DMS53 treated with DMSO at 0.1 percent for 48 hours (cell line): ENCODE measurements at regions not wholly inside any gene's neighbourhood (a gene's known extent, or its start where the extent isn't known, plus 50 kb on each side); places are given as distances from the start of the nearest gene placed in this dataset.
A peak's percentile ranks its signal among the peaks of the same experiment; 100 is the strongest.
"Not testable (repeated sequence)": the region's sequence is repeated elsewhere in the genome, so short reads cannot be mapped to it uniquely, and the experiment has no call there.

ENCODE experiments used
- DNase-seq: peaks from one replicate; lab custom pipeline; 2025; ENCODE audit not compliant: unreplicated experiment; lab: John Stamatoyannopoulos, UW

DNA sequence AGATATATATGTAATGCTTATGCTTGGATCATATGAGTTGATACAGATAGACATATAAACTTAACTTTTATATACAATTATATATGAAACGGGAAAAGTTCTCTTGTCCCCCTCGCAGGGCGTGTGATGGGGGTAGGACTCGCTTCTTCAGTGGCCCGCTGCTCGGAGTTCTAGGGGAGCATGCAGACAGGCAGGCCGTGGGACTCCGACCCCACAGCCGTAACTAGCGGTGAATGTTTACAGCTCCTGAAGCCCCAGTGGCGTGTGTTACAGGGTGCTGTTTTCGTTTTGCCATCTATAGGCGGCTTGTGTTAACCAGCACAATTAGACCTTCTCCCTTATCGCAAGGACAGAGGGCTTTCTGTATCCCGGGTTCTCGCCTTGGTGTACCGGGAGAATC is 1899.8 kb downstream of the PCDH9 start:
- DNase-seq, result no peak

DNA sequence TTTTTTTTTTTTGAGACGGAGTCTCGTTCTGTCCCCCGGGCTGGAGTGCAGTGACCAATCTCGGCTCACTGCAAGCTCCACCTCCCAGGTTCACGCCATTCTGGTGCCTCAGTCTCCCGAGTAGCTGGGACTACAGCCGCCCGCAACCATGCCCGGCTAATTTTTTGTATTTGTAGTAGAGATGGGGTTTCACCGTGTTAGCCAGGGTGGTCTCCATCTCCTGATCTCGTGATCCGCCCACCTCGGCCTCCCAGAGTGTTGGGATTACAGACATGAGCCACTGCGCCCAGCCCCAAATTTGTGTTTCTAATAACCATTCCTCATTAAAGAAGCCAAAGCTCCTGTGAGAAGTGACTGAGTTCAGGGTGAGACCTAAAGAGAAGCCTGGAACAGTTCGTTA is 1906.9 kb downstream of the PCDH9 start:
- DNase-seq, result not testable (repeated sequence)

DNA sequence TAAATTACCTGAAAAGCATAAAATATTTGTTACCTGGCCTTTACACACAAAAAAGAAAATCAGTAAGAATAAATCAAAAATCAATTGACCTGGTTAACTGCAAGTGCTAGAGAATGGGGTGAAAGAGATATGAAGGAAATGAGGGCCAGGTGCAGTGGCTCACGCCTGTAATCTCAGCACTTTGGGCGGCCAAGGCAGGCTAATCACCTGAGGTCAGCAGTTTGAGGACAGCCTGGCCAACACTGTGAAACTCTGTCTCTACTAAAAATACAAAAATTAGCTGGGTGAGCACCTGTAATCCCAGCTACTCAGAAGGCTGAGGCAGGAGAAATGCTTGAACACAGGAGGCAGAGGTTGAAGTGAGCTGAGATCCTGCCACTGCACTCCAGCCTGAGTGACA is 1908.7 kb downstream of the PCDH9 start:
- DNase-seq, result not testable (repeated sequence)

DNA sequence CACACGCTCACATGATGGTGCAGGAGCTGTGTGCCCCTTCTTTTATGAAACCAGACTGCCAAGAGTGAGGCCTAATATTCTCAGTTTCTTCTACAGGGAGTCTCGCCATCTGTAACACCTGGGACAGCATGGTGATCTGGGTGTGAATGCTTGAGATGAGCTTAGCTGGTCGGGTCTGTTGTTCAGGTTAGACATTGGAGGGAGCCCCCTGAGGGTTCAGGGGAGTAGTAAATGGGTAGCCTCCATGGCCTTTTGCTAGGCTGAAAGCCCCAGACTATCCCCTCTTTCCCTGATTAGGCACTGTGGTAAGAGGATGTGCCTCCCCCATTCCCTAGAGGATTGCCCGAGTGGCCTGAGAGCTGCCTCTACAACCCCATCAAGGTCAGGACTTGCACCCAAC is 1916.1 kb downstream of the PCDH9 start:
- DNase-seq, result no peak

DNA sequence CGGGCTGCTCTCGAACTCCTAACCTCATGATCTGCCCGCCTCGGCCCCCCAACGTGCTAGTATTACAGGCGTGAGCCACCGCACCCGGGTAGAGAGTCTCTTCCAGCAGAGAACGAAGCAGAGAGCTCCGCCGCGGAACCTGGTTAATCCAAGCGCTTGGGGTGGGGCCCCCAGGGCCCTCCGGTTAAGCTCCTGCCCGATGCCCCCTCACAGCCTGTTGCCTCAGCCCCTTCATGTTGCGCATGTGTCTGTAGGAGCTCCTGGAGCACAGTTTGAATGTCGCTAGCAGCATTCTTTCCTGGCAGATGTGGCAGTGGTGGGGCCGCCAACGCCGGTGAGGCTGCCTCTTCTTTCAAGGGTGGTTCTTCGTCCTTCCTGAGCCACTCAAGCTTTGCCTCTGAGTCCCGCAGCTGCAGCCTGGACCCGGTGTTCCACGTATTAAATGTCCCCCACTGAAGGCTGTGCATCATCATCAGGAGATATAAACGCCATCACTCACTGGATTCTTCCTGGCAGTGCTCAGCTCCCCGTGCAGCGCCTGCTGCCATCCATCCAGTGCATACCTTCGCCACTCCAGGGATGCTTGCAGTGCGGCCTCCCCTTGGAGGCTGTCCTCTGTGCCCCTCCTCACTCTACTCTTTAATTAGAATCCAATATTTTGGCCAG is 1919.3 kb downstream of the PCDH9 start:
- DNase-seq, result no peak

DNA sequence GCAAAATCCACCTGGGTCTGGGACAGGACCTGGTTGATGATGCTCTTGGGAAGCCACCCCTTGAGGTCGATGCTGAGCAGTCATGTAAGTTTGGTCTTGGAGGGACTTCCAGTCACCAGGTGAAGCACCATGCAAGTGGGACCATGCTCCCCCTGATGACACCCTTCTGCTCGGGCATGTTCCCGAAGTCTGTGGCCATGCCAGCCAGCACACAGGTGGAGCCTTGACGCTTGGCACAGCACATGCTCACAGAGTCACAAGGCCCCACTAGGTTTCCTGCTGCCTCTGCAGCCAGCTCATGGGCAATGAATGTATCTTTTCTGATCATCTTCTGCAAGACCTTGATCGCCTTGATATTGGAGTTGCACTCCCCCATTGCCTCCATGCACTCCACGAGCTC is 1920.2 kb downstream of the PCDH9 start:
- DNase-seq, result no peak

DNA sequence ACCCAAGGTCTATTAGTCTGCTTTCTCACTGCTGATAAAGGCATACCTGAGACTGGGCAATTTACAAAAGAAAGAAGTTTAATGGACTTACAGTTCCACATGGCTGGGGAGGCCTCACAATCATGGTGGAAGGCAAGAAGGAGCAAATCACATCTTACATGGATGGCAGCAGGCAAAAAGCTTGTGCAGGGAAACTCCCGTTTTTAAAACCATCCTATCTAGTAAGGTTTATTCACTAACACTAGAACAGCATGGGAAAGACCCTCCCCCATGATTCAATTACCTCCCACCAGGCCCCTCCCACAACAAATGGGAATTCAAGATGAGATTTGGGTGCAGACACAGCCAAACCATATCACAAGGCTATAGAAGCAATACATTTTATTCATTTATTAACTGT is 1921.4 kb downstream of the PCDH9 start:
- not testable (repeated sequence) for DNase-seq

DNA sequence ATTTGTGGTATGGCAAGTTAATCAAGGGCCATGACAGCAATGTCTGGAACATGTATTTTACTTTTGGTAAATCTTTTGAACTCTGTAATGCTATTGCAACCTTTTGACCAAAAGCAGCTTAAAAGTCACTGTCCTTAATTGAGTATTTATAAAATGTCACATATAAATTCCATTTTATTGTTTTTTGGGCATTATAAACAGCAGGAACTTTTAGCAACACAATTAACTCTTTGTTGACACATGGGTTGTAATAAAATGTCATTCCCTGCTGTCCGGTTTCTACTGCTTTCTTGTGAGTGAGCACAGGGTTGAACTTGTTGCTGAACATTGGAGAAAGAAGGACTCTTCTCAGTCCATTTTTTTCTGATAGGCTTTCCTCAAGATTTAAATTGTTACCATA is 1923.1 kb downstream of the PCDH9 start:
- no peak for DNase-seq

DNA sequence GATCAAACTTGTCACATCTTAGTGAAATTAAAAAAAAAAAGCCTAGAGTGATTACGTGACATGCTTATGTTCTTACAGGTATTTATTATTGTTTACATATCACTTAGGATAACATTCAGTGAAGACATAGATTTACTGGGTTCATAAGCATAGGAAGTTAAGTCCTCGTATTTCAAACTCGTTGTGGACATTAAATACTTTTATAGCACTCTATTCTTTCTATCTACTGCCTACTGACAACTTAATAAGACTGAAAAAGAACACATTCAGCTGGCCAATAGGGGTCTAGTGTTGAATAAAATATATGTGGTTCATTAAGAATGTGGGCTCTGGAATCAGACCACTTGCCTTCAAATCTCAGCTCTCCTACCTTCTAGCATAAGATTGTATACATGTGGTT is 1927.4 kb downstream of the PCDH9 start:
- DNase-seq, result no peak

DNA sequence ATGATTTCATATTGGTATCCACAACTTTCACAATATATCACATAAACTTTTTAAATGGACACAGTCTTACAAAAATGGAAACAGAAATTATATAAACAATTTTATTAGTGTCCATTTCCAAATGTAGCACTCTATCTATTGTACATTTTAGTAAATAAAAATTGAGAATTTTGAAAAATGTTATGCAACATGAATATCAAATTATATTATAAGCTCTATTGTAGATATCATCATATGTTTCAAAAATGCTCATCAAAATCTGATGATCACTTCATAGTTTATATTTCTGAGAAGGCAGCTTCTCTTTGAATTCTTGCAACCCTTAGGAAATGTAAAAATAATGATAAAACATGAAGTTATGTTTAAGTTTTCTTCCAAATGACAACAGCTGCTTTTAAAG is 1928.6 kb downstream of the PCDH9 start:
- DNase-seq, result no peak

DNA sequence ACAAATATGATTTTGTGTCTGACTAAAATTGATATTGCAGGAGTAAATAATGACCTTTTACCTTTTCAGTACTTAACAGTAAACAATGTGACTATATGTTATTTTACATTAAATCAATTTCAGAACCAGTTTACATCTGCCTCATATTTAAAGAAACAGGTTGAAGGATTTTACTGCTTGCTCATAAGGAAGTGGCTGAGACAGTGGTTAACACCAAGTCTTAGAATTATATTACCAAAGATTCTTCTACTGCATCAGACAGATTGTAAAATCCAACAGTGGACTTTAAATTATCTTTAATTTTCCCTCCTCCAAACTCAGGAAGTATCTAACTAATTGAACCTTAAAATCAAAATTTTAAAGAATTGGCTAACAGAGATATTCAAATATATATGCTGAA is 1929.9 kb downstream of the PCDH9 start:
- no peak for DNase-seq

DNA sequence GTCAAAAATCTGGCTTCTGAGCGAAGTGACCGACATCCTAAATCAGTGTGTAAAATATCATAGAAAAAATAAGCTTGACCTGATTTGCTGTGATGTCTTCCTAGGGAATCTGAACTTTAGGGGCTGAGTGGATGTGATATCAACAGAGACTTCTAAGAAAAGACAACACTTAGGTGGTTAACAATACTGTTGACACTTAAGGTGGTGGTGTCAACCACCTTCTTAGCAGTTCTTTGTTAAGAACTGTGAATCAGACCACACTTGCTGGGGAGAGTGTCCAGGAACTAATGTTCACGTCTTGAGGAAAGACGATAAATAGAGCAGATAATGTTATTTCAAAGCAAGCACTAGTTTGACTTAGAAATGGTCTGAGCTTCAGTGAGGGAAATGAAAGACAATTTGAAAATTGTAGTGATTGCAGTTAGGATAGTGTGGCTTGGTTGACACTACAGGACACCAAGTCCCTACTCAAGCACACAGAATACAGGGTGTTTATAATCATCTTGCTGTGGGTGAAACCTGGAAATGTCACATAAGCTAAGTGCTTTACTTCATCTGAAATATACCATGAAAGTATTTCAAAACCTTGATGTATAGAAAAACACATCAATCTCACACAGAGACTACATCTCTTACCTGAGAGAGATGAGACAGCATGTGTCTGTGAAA is 1936.5 kb downstream of the PCDH9 start:
- no peak for DNase-seq

DNA sequence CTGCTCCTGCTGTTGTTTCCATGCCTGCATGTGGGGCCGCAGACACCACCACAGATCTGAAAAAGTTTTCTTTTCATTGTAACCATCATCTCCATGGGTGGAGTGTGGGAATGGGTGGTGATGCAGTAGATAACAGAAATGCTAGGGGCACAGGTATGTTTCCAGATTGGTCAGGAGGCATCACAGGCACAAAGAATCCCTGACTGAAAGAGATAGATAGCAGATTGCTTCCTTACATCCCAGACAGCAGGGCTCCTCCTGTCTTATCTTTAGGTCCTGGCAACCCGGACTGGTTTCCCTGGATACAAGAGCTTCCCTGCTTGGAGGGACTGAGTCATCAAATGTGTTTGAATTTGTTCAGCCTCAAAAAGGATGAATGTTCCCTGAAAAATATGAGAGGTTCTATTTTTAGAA is 1937.6 kb downstream of the PCDH9 start:
- DNase-seq, result no peak

DNA sequence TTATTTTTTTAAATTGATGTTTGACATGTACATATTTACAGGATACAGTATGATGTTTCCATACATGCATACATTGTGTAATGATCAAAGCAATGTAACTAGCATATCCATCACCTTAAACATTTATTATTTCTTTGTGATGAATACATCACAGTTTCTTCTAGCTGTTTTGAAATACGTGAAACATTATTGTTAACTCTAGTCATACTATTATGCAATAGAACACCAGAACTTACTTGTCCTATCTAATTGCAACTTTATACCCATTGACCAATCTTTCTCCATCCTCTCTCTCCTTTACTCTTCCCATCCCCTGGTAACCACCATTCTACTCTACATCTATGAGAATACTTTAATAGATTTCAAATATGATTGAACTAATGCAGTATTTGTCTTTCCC is 1942.7 kb downstream of the PCDH9 start:
- DNase-seq, result no peak

DNA sequence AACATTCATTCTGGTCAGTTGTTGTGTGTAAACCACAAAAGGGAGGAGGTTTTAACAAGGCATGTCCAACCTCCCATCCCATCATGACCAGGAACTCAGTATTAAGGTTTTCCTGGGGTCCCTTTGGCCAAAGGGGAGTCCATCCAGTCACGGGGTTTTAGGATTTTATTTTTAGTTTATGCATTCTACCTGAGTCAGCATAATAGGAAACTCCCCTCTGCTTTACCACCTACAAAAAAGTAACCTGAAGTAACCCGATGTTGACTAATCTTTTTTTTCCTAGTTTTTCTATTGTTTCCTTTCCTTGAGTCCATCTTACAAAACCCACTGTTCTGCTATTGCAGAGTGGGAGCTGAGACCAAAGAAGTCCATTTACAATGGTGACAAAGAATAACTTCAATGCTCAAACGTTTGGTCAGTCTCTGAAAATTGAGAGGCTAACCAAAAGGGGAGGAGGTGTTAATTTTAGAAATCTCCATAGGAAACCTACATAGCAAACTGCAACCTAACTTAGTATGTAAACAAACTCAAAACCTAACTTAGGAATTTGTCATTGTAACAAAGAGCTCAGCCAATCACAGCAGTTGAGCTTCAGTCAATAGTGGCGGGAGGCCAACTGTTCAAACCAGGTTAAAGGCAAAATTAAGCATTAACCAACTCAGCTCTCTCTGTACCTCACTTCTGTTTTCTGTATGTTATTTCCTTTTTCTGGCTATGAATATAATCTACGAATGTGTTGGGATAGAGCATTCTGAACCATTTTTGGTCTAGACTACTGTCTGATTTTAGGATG is 1954.1 kb downstream of the PCDH9 start:
- no peak for DNase-seq

DNA sequence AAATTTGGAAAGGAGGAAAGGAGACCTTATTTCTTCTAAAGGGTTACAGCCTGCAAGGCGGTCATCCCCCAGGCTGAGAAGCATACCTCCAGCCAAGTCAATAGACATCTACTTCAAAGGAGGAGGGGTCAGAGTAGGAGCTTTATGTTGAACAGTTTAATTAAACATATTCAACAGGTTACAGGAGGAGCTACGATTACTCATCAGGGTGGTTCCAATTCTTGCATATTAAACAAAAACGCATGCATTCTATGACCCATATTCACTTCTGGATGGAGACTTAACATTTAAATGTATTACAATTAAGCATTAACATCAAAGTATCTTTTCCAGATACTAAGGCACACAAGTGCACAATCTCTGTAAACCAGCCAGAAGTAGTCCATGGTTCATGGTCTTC is 1955.0 kb downstream of the PCDH9 start:
- no peak for DNase-seq

DNA sequence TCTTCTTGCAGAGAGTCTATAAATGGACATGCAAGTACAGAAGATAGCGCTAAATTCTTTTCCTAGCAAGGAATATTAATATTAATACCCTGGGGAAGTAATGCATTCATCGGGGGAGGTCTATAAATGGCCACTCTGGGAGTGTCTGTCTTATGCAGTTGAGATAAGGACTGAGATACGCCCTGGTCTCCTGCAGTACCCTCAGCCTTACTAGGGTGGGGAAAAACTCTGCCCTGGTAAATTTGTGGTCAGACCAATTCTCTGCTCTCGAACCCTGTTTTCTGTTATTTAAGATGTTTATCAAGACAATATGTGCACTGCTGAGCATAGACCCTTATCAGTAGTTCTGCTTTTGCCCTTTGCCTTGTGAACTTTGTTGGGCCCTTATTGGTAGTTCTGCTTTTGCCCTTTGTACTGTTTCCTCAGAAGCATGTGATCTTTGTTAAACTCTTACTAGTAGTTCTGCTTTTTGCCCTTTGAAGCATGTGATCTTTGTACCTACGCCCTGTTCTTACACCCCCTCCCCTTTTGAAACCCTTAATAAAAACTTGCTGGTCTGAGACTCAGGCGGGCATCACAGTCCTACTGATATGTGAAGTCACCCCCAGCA is 1956.2 kb downstream of the PCDH9 start:
- not testable (repeated sequence) for DNase-seq

DNA sequence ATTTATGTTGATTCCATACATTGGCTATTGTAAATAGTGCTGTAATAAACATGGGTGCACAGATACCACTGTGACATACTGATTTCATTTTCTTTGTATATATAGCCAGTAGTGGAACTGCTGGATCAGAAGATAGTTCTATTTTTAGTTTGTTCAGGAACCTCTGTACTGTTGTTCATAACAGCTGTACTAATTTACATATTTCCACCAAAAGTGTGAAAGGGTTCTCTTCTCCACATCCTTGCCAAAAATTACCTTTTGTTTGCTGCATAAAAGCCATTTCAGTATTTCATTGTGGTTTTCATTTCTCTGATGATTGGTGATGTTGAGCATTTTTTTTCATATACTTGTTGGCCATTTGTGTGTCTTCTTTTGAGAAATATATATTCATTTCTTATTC is 1962.1 kb downstream of the PCDH9 start:
- no peak for DNase-seq

DNA sequence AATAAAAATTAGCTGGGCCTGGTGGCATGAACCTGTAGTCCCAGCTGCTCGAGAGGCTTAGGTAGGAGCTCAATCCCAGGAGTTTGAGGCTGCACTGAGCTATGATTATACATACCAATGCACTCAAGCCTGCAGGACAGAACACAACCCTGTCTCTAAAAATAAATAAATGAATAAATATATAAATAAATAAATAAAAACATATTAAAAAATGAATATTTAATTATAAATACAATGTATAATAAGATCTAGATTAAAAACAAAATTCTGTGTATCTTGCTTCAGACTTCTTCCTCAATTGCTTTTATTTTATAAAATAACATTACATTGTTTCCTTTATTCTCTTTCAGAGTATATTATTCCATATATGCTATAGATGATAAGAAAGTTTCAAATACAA is 1964.1 kb downstream of the PCDH9 start:
- DNase-seq, result no peak

DNA sequence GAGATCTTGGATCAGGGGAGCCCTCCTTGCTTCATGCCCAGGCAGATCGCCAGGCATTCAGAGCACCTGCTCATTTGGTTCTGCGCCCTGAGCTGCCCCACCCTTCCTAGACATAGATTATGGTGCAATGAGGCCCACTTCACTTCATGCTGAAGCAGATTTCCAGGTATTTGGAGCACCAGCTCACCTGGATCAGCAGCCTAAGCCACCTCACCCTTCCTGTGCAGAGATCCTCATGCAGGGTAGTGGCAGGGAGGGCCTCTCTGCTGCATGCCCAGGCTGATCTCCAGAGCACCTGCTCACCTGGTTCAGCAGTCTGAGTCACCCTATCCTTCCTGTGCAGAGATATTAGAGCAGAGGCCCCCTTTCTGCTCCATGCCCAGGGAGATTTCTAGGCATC is 1966.1 kb downstream of the PCDH9 start:
- DNase-seq, result peak; percentile 15

DNA sequence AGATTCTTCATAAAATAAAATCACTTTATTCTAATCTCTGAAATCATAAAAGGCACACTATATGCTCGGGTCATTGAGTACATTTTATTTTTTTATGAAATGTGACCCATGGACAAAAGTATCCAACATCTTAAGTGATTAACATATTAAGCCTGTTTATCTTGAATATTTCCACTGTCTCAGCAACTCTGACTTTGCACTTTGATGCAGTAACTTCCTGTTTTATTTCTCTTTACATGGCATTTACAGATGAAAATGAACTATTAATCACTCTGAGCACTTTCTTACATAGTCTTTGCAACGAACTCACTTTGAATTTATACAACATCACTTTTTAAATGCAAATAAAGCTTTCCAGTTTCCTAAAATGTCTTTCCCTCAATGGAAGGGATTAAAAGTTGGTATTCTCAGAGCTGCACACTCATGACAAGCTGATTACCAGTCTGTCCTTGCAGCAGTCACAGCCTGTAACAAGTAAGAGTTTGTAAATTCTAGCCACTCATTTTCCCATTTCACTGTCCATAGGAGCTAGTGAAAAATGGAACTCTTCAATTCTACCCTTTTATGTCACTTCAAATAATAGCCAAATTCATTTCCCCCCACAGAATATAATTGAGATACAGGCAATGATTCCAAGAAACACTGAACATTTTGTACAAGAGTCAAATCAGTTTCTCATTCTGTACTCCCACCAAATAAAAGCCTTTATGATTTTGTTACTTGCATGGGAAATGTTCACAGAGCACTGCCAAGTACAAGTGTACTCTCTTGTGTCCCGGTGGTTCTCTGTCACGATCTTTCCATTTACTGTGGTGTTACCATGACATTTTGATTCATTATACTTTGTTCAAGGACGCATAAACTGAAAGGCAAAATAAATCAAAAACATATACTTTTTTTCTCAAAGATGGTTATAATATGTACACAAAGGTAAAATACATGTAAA is 1968.9 kb downstream of the PCDH9 start:
- DNase-seq, result no peak
